ENCODE measurements at regions not wholly inside any gene's neighbourhood (a gene's known extent, or its start where the extent isn't known, plus 50 kb on each side); places are given as distances from the start of the nearest gene placed in this dataset.

GRCh38 chr13:97142452-97142851 is 79.7 kb upstream of the MBNL2 start:
- Histone ChIP-seq H4K20me1 (ENCODE audit: insufficient read depth, low read depth, low read length) (no peaks in the 10 kb centered on the region), H3K9me3 (ENCODE audit: low read length) (no peaks in the 10 kb centered on the region), H3K4me3 (ENCODE audit: low read length) (peak overlapping the region; percentile 28; the same call in 1 of the 2 replicates), H3K4me1 (ENCODE audit: low read length) (peaks cover 23% of the 10 kb centered on the region), H3K9me2 (replicated peaks; ENCODE audit: insufficient read depth, low read length) (no peaks in the 10 kb centered on the region), H3K9ac (ENCODE audit: low read length) (peak overlapping the region; percentile 12; the same call in 1 of the 2 replicates), H3K27ac (ENCODE audit: low read length) (no peak overlapping the region), H3K4me2 (ENCODE audit: low read depth, low read length, poor library complexity, severe bottlenecking) (peak overlapping the region; percentile 51), H2AFZ (ENCODE audit: low read length) (peak overlapping the region; percentile 40; the same call in 1 of the 2 replicates), H3K27me3 (ENCODE audit: low read length) (no peaks in the 10 kb centered on the region), H3K79me2 (ENCODE audit: low read length) (no peaks in the 10 kb centered on the region), H3K36me3 (ENCODE audit: insufficient read depth, low read length) (no peaks in the 10 kb centered on the region)
- peak; percentile 55 for DNase-seq

- Histone ChIP-seq H3K36me3 (ENCODE audit: insufficient read depth, low read length) (no peaks in the 10 kb centered on the region), H3K9ac (ENCODE audit: low read length) (no peak overlapping the region), H2AFZ (ENCODE audit: low read length) (no peak overlapping the region)
These were observed 77.1 kb upstream of the MBNL2 start for GRCh38 chr13:97145057-97145456.

GRCh38 chr13:97148894-97149293 is 73.2 kb upstream of the MBNL2 start:
- Histone ChIP-seq H3K4me3 (ENCODE audit: low read length) (no peak overlapping the region), H3K36me3 (ENCODE audit: insufficient read depth, low read length) (no peaks in the 10 kb centered on the region), H3K9me3 (ENCODE audit: low read length) (no peaks in the 10 kb centered on the region), H3K27ac (ENCODE audit: low read length) (no peak overlapping the region), H3K9me2 (replicated peaks; ENCODE audit: insufficient read depth, low read length) (no peaks in the 10 kb centered on the region), H3K9ac (ENCODE audit: low read length) (no peak overlapping the region), H3K27me3 (ENCODE audit: low read length) (no peaks in the 10 kb centered on the region), H4K20me1 (ENCODE audit: insufficient read depth, low read depth, low read length) (no peaks in the 10 kb centered on the region), H3K79me2 (ENCODE audit: low read length) (no peaks in the 10 kb centered on the region), H2AFZ (ENCODE audit: low read length) (no peak overlapping the region), H3K4me1 (ENCODE audit: low read length) (no peaks in the 10 kb centered on the region), H3K4me2 (ENCODE audit: low read depth, low read length, poor library complexity, severe bottlenecking) (no peak overlapping the region)
- no peak for DNase-seq

More at GRCh38 chr13:97145057-97145456, 77.1 kb upstream of the MBNL2 start:
- H3K9me2 ChIP-seq (replicated peaks; ENCODE audit: insufficient read depth, low read length) = no peaks in the 10 kb centered on the region
- no peaks in the 10 kb centered on the region for H4K20me1 ChIP-seq (ENCODE audit: insufficient read depth, low read depth, low read length)
- no peaks in the 10 kb centered on the region for H3K9me3 ChIP-seq (ENCODE audit: low read length)
- H3K27me3 ChIP-seq (ENCODE audit: low read length) = no peaks in the 10 kb centered on the region
- DNase-seq = no peak
- H3K79me2 ChIP-seq (ENCODE audit: low read length) = no peaks in the 10 kb centered on the region
- H3K4me1 ChIP-seq (ENCODE audit: low read length) = peaks cover 19% of the 10 kb centered on the region
- H3K4me2 ChIP-seq (ENCODE audit: low read depth, low read length, poor library complexity, severe bottlenecking) = no peak overlapping the region
- no peak overlapping the region for H3K27ac ChIP-seq (ENCODE audit: low read length)
- H3K4me3 ChIP-seq (ENCODE audit: low read length) = no peak overlapping the region

GRCh38 chr13:97160421-97160820 is 61.7 kb upstream of the MBNL2 start:
- Histone ChIP-seq H4K20me1 (ENCODE audit: insufficient read depth, low read depth, low read length) (no peaks in the 10 kb centered on the region), H3K4me3 (ENCODE audit: low read length) (no peak overlapping the region), H3K36me3 (ENCODE audit: insufficient read depth, low read length) (no peaks in the 10 kb centered on the region), H3K27ac (ENCODE audit: low read length) (no peak overlapping the region), H3K9me2 (replicated peaks; ENCODE audit: insufficient read depth, low read length) (no peaks in the 10 kb centered on the region), H3K9ac (ENCODE audit: low read length) (no peak overlapping the region), H3K79me2 (ENCODE audit: low read length) (no peaks in the 10 kb centered on the region), H3K9me3 (ENCODE audit: low read length) (no peaks in the 10 kb centered on the region), H3K27me3 (ENCODE audit: low read length) (no peaks in the 10 kb centered on the region), H3K4me2 (ENCODE audit: low read depth, low read length, poor library complexity, severe bottlenecking) (no peak overlapping the region), H3K4me1 (ENCODE audit: low read length) (no peaks in the 10 kb centered on the region), H2AFZ (ENCODE audit: low read length) (no peak overlapping the region)
- no peak for DNase-seq

GRCh38 chr13:97161582-97162231 is 60.4 kb upstream of the MBNL2 start:
- no peaks in the 10 kb centered on the region for H3K27me3 ChIP-seq (ENCODE audit: low read length)
- H3K4me1 ChIP-seq (ENCODE audit: low read length) = no peaks in the 10 kb centered on the region
- no peak overlapping the region for H3K4me2 ChIP-seq (ENCODE audit: low read depth, low read length, poor library complexity, severe bottlenecking)
- H2AFZ ChIP-seq (ENCODE audit: low read length) = no peak overlapping the region
- no peaks in the 10 kb centered on the region for H3K9me3 ChIP-seq (ENCODE audit: low read length)
- H3K27ac ChIP-seq (ENCODE audit: low read length) = no peak overlapping the region
- no peak overlapping the region for H3K9ac ChIP-seq (ENCODE audit: low read length)
- H4K20me1 ChIP-seq (ENCODE audit: insufficient read depth, low read depth, low read length) = no peaks in the 10 kb centered on the region
- DNase-seq = no peak
- H3K79me2 ChIP-seq (ENCODE audit: low read length) = no peaks in the 10 kb centered on the region
- no peak overlapping the region for H3K4me3 ChIP-seq (ENCODE audit: low read length)
- no peaks in the 10 kb centered on the region for H3K36me3 ChIP-seq (ENCODE audit: insufficient read depth, low read length)
- H3K9me2 ChIP-seq (replicated peaks; ENCODE audit: insufficient read depth, low read length) = no peaks in the 10 kb centered on the region

GRCh38 chr13:97165502-97166425 is 56.4 kb upstream of the MBNL2 start:
- no peaks in the 10 kb centered on the region for H3K9me3 ChIP-seq (ENCODE audit: low read length)
- no peaks in the 10 kb centered on the region for H3K27me3 ChIP-seq (ENCODE audit: low read length)
- no peaks in the 10 kb centered on the region for H3K79me2 ChIP-seq (ENCODE audit: low read length)
- H3K27ac ChIP-seq (ENCODE audit: low read length) = no peak overlapping the region
- no peaks in the 10 kb centered on the region for H3K4me1 ChIP-seq (ENCODE audit: low read length)
- no peak overlapping the region for H3K9ac ChIP-seq (ENCODE audit: low read length)
- H4K20me1 ChIP-seq (ENCODE audit: insufficient read depth, low read depth, low read length) = no peaks in the 10 kb centered on the region
- DNase-seq = no peak
- no peak overlapping the region for H3K4me2 ChIP-seq (ENCODE audit: low read depth, low read length, poor library complexity, severe bottlenecking)
- H2AFZ ChIP-seq (ENCODE audit: low read length) = no peak overlapping the region
- no peaks in the 10 kb centered on the region for H3K36me3 ChIP-seq (ENCODE audit: insufficient read depth, low read length)
- H3K4me3 ChIP-seq (ENCODE audit: low read length) = no peak overlapping the region
- no peaks in the 10 kb centered on the region for H3K9me2 ChIP-seq (replicated peaks; ENCODE audit: insufficient read depth, low read length)

GRCh38 chr13:97171136-97171535 is 51.0 kb upstream of the MBNL2 start:
- Histone ChIP-seq H3K79me2 (ENCODE audit: low read length) (no peaks in the 10 kb centered on the region), H4K20me1 (ENCODE audit: insufficient read depth, low read depth, low read length) (no peaks in the 10 kb centered on the region), H3K4me3 (ENCODE audit: low read length) (no peak overlapping the region), H3K9me2 (replicated peaks; ENCODE audit: insufficient read depth, low read length) (no peaks in the 10 kb centered on the region), H3K9me3 (ENCODE audit: low read length) (no peaks in the 10 kb centered on the region), H3K27me3 (ENCODE audit: low read length) (no peaks in the 10 kb centered on the region), H2AFZ (ENCODE audit: low read length) (no peak overlapping the region), H3K27ac (ENCODE audit: low read length) (no peak overlapping the region), H3K4me1 (ENCODE audit: low read length) (no peaks in the 10 kb centered on the region), H3K4me2 (ENCODE audit: low read depth, low read length, poor library complexity, severe bottlenecking) (no peak overlapping the region), H3K36me3 (ENCODE audit: insufficient read depth, low read length) (no peaks in the 10 kb centered on the region), H3K9ac (ENCODE audit: low read length) (no peak overlapping the region)
- DNase-seq = no peak

Data from Karpas-422 (cell line).